ENCODE measurements at regions not wholly inside any gene's neighbourhood (a gene's known extent, or its start where the extent isn't known, plus 50 kb on each side); places are given as distances from the start of the nearest gene placed in this dataset.

DNA sequence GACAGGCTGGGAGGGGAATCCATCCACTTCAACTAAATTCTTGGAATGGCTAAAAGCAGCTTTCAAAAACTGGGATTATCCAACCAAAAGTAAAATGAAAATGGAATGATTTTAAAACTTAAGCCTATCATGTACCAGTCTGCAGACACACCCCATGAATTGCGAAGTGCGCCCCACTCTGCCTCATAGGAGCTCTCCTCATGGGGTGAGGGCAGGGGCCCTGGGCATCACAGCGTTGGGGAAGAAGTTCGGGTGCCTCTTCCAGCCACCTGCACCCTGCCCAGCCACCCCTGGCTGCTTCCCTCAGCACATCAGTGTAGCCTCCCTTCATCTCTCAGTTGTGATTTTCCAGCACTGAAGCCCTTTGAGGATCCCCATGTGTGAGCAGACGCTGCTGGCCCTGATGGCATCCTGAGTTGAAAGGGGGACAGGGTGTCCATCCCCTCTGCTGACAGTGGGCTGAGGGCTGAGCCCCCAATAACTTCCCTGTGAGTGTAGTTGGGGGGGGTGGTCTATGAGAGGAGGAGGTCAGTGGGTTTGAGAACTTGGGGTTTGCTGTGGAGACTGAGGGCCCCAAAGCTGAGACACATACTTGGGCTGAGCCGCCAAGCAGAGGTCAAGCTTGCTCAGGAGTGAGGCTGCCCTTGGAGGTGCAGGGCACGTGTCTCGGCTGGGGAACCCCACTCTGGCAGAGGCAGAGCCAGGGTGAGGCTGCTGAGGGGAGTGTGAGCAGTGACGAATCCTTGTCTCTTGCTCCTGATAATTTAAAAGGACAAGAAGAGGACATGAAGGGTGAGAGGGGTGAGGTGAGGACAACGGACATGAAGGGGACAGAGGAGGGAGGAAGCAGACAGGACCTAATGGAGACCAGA is 542.1 kb downstream of the TCERG1L start:
- intact Hi-C loops (cut with DNase I): no loop called here
- no peak for DNase-seq
- 85 to 88% methylated on average over 7 to 8 of the region's 10 CpGs for WGBS, 2 donors

DNA sequence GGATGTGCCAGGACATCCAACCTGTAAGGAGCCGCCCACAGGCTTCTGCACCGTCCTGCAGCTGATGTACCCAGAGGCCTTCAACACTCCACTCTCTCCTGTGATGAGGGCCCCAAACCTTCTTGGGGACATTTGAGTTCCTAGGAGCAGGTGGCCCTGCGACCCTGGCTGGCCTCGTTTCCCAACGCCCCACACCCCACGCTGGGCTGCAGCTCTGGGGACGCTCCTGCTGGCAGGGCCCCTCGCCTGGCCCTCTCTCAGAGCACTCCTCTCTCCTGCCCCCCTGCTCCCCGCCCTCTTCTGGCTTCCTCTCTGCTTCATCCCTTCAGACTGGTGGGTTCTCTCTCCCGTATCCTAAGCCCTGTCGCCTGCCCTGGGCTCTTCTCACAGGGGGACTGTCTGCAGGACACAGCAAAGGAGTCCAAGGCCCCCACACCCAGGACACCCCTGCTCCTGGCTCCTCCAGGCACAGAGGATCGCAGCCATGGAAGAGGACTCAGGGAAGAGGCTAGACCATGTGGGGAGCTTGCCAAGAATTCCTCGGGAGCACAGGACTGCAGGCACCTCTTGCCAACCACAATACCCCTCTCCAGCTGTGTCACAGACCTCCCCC is 541.4 kb downstream of the TCERG1L start:
- Histone ChIP-seq H3K27me3 (peaks cover 0 to 25% (median 0%) of the 10 kb centered on the region in 4 donors), H3K4me1 (no peaks in the 10 kb centered on the region), H3K9me3 (peaks cover 0 to 24% (median 0%) of the 10 kb centered on the region in 3 donors), H3K36me3 (no peaks in the 10 kb centered on the region), H3K4me3 (no peak overlapping the region), H3K27ac (no peak overlapping the region)
- WGBS, 2 donors: 66 to 70% methylated on average over 4 to 9 of the region's 13 CpGs
- TF ChIP-seq, protein P1, sequence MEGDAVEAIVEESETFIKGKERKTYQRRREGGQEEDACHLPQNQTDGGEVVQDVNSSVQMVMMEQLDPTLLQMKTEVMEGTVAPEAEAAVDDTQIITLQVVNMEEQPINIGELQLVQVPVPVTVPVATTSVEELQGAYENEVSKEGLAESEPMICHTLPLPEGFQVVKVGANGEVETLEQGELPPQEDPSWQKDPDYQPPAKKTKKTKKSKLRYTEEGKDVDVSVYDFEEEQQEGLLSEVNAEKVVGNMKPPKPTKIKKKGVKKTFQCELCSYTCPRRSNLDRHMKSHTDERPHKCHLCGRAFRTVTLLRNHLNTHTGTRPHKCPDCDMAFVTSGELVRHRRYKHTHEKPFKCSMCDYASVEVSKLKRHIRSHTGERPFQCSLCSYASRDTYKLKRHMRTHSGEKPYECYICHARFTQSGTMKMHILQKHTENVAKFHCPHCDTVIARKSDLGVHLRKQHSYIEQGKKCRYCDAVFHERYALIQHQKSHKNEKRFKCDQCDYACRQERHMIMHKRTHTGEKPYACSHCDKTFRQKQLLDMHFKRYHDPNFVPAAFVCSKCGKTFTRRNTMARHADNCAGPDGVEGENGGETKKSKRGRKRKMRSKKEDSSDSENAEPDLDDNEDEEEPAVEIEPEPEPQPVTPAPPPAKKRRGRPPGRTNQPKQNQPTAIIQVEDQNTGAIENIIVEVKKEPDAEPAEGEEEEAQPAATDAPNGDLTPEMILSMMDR (IDR thresholded peaks at IDR 0.05): no peak
- no peak for TF ChIP-seq POLR2A (IDR thresholded peaks at IDR 0.05)
- intact Hi-C loops (cut with DNase I): no loop called here
- DNase-seq: no peak

More for the DNA sequence above, 542.1 kb downstream of the TCERG1L start:
- H3K4me3 ChIP-seq: no peak overlapping the region
- H3K27me3 ChIP-seq: peaks cover 0 to 17% (median 0%) of the 10 kb centered on the region in 4 donors
- H3K36me3 ChIP-seq: no peaks in the 10 kb centered on the region
- no peaks in the 10 kb centered on the region for H3K4me1 ChIP-seq
- no peak overlapping the region for H3K27ac ChIP-seq
- TF ChIP-seq POLR2A (IDR thresholded peaks at IDR 0.05): no peak
- TF ChIP-seq, protein P1 (IDR thresholded peaks at IDR 0.05): no peak
- peaks cover 0 to 24% (median 0%) of the 10 kb centered on the region in 3 donors for H3K9me3 ChIP-seq

DNA sequence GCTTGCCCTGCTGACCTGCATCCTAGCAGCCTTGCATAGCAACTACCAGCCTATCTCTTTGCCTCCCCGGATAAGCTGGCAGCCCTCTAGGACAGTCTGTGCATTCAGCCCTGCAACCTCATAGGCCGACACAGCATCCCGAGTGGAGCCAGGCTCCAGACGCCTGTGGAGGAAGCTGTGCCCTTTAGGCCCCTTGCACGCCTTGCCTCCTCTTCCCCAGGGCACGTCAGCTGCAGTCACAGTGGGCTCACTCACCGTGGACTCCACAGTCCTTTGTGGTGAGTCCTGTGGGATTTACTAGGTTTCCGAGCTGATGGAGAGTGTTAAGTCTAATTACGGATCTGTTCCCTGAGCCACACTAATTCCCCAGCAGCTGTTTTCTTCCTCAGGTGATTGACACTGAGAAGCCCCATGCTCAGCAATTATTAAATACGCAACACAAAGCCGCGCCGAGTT is 540.0 kb downstream of the TCERG1L start:
- 53 to 68% methylated on average over 7 to 13 of the region's 13 CpGs for WGBS, 2 donors
- no peaks in the 10 kb centered on the region for H3K36me3 ChIP-seq
- TF ChIP-seq, protein P1 (IDR thresholded peaks at IDR 0.05): no peak
- TF ChIP-seq POLR2A (IDR thresholded peaks at IDR 0.05): no peak
- H3K9me3 ChIP-seq: peaks cover 0 to 24% (median 0%) of the 10 kb centered on the region in 3 donors
- intact Hi-C loops (cut with DNase I): no loop called here
- H3K27ac ChIP-seq: no peak overlapping the region
- H3K4me1 ChIP-seq: no peaks in the 10 kb centered on the region
- no peak for DNase-seq
- H3K27me3 ChIP-seq: peaks cover 0 to 30% (median 0%) of the 10 kb centered on the region in 4 donors
- H3K4me3 ChIP-seq: no peak overlapping the region

DNA sequence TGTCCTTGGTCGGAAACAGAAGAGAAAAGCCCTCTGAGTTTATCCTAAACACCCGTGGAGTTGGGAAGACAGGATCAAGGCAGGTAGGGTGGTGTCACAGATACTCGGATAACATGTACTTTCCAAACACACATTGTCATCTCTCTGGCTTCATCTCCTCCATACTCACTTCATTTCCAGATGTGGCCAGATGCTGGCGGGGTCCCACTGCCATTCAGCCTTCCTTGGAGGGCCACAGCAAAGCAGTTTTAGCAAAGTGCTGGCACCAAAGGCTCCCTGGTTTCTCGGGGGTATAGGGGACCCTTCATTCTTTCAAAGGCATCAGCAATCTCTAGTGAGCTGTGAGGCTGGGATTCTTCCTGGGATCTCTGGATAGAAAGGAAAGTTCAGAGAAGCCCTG is 539.5 kb downstream of the TCERG1L start:
- H3K4me3 ChIP-seq: no peak overlapping the region
- H3K36me3 ChIP-seq: no peaks in the 10 kb centered on the region
- no peaks in the 10 kb centered on the region for H3K4me1 ChIP-seq
- peaks cover 0 to 21% (median 0%) of the 10 kb centered on the region in 3 donors for H3K9me3 ChIP-seq
- intact Hi-C loops (cut with DNase I): no loop called here
- 50 to 63% methylated on average over 4 to 5 of the region's 5 CpGs for WGBS, 2 donors
- DNase-seq: no peak
- H3K27me3 ChIP-seq: peaks cover 0 to 30% (median 0%) of the 10 kb centered on the region in 4 donors
- no peak overlapping the region for H3K27ac ChIP-seq
- TF ChIP-seq, protein P1 (IDR thresholded peaks at IDR 0.05): no peak
- TF ChIP-seq POLR2A (IDR thresholded peaks at IDR 0.05): no peak

DNA sequence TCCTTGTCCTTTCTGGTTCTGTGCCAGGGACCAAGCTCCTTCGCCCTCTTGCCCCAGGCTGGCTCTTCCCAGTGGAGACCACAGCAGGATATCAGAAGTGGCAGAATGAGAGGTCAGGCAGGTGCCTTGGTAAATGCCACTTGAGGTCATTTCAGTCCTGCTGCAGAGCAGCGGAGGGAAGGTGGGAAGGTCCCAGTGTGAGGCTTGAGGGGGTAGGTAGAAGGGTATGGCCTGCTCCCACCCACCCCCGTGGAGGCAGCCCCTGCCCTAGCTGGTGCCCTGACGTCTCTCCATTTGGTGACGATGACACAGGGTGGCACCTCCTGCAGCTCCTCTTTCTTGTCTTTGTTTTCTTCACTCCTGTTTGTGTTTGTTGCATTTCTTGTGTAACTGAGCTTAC is 538.8 kb downstream of the TCERG1L start:
- TF ChIP-seq, protein P1 (IDR thresholded peaks at IDR 0.05): no peak
- no peak for TF ChIP-seq POLR2A (IDR thresholded peaks at IDR 0.05)
- no peak overlapping the region for H3K4me3 ChIP-seq
- DNase-seq: no peak
- intact Hi-C loops (cut with DNase I): no loop called here
- no peak overlapping the region for H3K27ac ChIP-seq
- no peaks in the 10 kb centered on the region for H3K4me1 ChIP-seq
- peaks cover 0 to 30% (median 0%) of the 10 kb centered on the region in 4 donors for H3K27me3 ChIP-seq
- whole genome bisulfite sequencing, 2 donors: 64 to 86% methylated on average over 3 of the region's 5 CpGs
- H3K9me3 ChIP-seq: peaks cover 0 to 14% (median 0%) of the 10 kb centered on the region in 3 donors
- no peaks in the 10 kb centered on the region for H3K36me3 ChIP-seq
